Testis (tissue), 2 donors: ENCODE measurements at regions not wholly inside any gene's neighbourhood (a gene's known extent, or its start where the extent isn't known, plus 50 kb on each side); places are given as distances from the start of the nearest gene placed in this dataset.

Source experiments
- CTCF ChIP-seq, 3 experiments: fragments of 450-650 bp in 2 of 3; fragments of 200-600 bp in 1 of 3; sonication (generic) in 1 of 3; IDR thresholded peaks; one replicate each; pipeline ENCODE4 v1.5.1; 2016 to 2019; ENCODE audit warnings: antibody characterized with exemption in 3 of 3, mild to moderate bottlenecking in 2 of 3, moderate library complexity in 1 of 3
- POLR2A ChIP-seq: fragments of 450-650 bp; IDR thresholded peaks from one replicate; pipeline ENCODE4 v1.6.1; 2017; ENCODE audit warnings: antibody characterized with exemption, mild to moderate bottlenecking, moderate library complexity

- TF ChIP-seq CTCF (IDR thresholded peaks at IDR 0.05) = no peak
- no peak for TF ChIP-seq POLR2A
Observed at GRCh38 chr11:33974804-33975203, 76.7 kb upstream of the CAPRIN1 start.
